GM12878 (cell line): ENCODE measurements at regions not wholly inside any gene's neighbourhood (a gene's known extent, or its start where the extent isn't known, plus 50 kb on each side); places are given as distances from the start of the nearest gene placed in this dataset.

ENCODE experiments used
- ATAC-seq: fragments of 200-7000 bp; cut with Tn5 transposase; 3 replicates; pipeline ENCODE4 v1.9.1; 2020; ENCODE audit warnings: mild to moderate bottlenecking, moderate library complexity
- BruUV-seq: library from RNA; stranded (reverse); fragments of 400-500 nt; replicated peaks from 2 replicates; lab custom pipeline; 2021; lab: Mats Ljungman, UMichigan
- CTCF ChIA-PET: fragments of 300-600 bp; sonication (Branson Sonifier 250); formaldehyde crosslinking; extraction: SDS; loops from one replicate; lab custom pipeline; 2021; ENCODE audit warnings: inconsistent platforms; lab: Yijun Ruan, JAX
- POLR2A ChIA-PET: fragments of 350-600 bp; formaldehyde crosslinking; extraction: SDS; loops from one replicate; lab custom pipeline; 2021; ENCODE audit warnings: inconsistent platforms; lab: Charles Lee
- RAD21 ChIA-PET: fragments of 300-600 bp; sonication (Branson Sonifier 250); formaldehyde crosslinking; loops from one replicate; lab custom pipeline; 2023; ENCODE audit warnings: antibody characterized with exemption; ENCODE audit not compliant: unreplicated experiment; lab: Charles Lee
- SMC1A ChIA-PET: fragments of 300-600 bp; sonication (Branson Sonifier 250); formaldehyde crosslinking; loops from one replicate; lab custom pipeline; 2023; ENCODE audit not compliant: unreplicated experiment, uncharacterized antibody; lab: Charles Lee
- DNase-seq: peaks from one replicate; pipeline ENCODE4 v3.0.0-alpha.2; 2011; ENCODE audit warnings: low read depth, low spot score
- FAIRE-seq: peaks from 3 replicates; lab custom pipeline; 2011; peaks lifted over from hg19 to GRCh38; lab: Jason Lieb, UNC
- H2AFZ ChIP-seq: 2 replicates; pipeline ENCODE4 v1.6.0; 2011; ENCODE audit warnings: low read depth, low read length, control low read depth; ENCODE audit not compliant: control insufficient read depth
- H3K27ac ChIP-seq: 2 replicates; pipeline ENCODE4 v1.5.1; 2011; ENCODE audit warnings: control low read depth; ENCODE audit not compliant: control insufficient read depth, insufficient read depth
- H3K27me3 ChIP-seq, 2 experiments: replicated peaks in 1 of 2; 2 replicates each; pipeline versions ENCODE4 v1.6.0 to v1.6.1; 2011; ENCODE audit warnings: low read length in 1 of 2; ENCODE audit not compliant: control insufficient read depth in 2 of 2, insufficient read depth in 2 of 2
- H3K36me3 ChIP-seq, 2 experiments: 2 replicates each; pipeline ENCODE4 v1.5.1; 2011; ENCODE audit warnings: low read length in 1 of 2; ENCODE audit not compliant: control insufficient read depth in 2 of 2, insufficient read depth in 2 of 2
- H3K4me1 ChIP-seq: 2 replicates; pipeline ENCODE4 v1.6.1; 2011; ENCODE audit warnings: mild to moderate bottlenecking, low read length, moderate library complexity, mixed read lengths; ENCODE audit not compliant: control insufficient read depth, insufficient read depth
- H3K4me2 ChIP-seq: 2 replicates; pipeline ENCODE4 v1.6.0; 2011; ENCODE audit warnings: control low read depth; ENCODE audit not compliant: control insufficient read depth, insufficient read depth
- H3K4me3 ChIP-seq: fragments of 200-600 bp; sonication (generic); 2 replicates; pipeline ENCODE4 v1.5.1; 2016
- H3K79me2 ChIP-seq: 2 replicates; pipeline ENCODE4 v1.6.0; 2011; ENCODE audit warnings: low read length; ENCODE audit not compliant: control insufficient read depth, insufficient read depth
- H3K9ac ChIP-seq: 2 replicates; pipeline ENCODE4 v1.8.0; 2011; ENCODE audit warnings: low read length, control low read depth, mixed read lengths; ENCODE audit not compliant: control insufficient read depth, insufficient read depth
- H3K9me3 ChIP-seq: replicated peaks from 3 replicates; pipeline ENCODE4 v1.5.1; 2011; ENCODE audit warnings: mild to moderate bottlenecking, low read length; ENCODE audit not compliant: control insufficient read depth, insufficient read depth
- H4K20me1 ChIP-seq: 2 replicates; pipeline ENCODE4 v1.6.0; 2011; ENCODE audit not compliant: control insufficient read depth, insufficient read depth
- ATF7 ChIP-seq: fragments of 450-650 bp; IDR thresholded peaks from 2 replicates; pipeline ENCODE4 v1.6.1; 2016; ENCODE audit warnings: low read depth, mild to moderate bottlenecking
- CBX3 ChIP-seq: fragments of 200-600 bp; sonication (generic); IDR thresholded peaks from 2 replicates; pipeline ENCODE4 v1.6.1; 2016; ENCODE audit warnings: low read depth, borderline replicate concordance
- MEF2B ChIP-seq: fragments of 450-650 bp; IDR thresholded peaks from 2 replicates; pipeline ENCODE4 v1.6.1; 2018; ENCODE audit warnings: mild to moderate bottlenecking, moderate library complexity; ENCODE audit not compliant: partially characterized antibody, poor library complexity, severe bottlenecking
- MTA3 ChIP-seq: IDR thresholded peaks from 2 replicates; pipeline ENCODE4 v1.6.1; 2012; ENCODE audit warnings: low read length, inconsistent platforms, borderline replicate concordance
- RFX5 ChIP-seq: IDR thresholded peaks from 2 replicates; pipeline ENCODE4 v1.6.1; 2011; ENCODE audit warnings: low read depth, low read length, improper control_type of control experiment
- SREBF2 ChIP-seq: IDR thresholded peaks from 2 replicates; pipeline ENCODE4 v1.6.1; 2012; ENCODE audit warnings: mild to moderate bottlenecking, low read length
- ZNF24 ChIP-seq: fragments of 450-650 bp; IDR thresholded peaks from 2 replicates; pipeline ENCODE4 v1.6.1; 2017; ENCODE audit warnings: antibody characterized with exemption, mild to moderate bottlenecking
- WGBS: methylation state at CpG from one replicate; pipeline ENCODE4 v1.1.6; 2016; ENCODE audit warnings: low lambda C conversion rate; ENCODE audit not compliant: insufficient replicate concordance, insufficient coverage; ENCODE audit errors: missing lambda C conversion rate; 5-methylcytosine and 5-hydroxymethylcytosine counted together
- in situ Hi-C: fragments of 300-500 bp; cut with MboI; formaldehyde crosslinking; loops from 9 replicates; pipeline ENCODE4 v1.14.3; 2018; ENCODE audit warnings: mixed read lengths
- intact Hi-C: fragments of 100-400 bp; cut with micrococcal nuclease; formaldehyde crosslinking; loops from one replicate; pipeline ENCODE4 v1.14.2; 2022; ENCODE audit not compliant: unreplicated experiment
- TF ChIP-seq, protein P1 (sequence below): IDR thresholded peaks from 2 replicates; pipeline ENCODE4 v1.6.1; 2011; ENCODE audit warnings: low read depth, mild to moderate bottlenecking, low read length, moderate library complexity, borderline replicate concordance; ENCODE audit errors: extremely low read depth
- TF ChIP-seq, protein P2 (sequence below): IDR thresholded peaks from 2 replicates; pipeline ENCODE4 v1.6.1; 2012; ENCODE audit warnings: low read depth, low read length, improper control_type of control experiment

- no peaks in the 10 kb centered on the region for H4K20me1 ChIP-seq
- FAIRE-seq: no peak
- no peak overlapping the region for H3K9ac ChIP-seq
- no peak for TF ChIP-seq ATF7
- no peak for TF ChIP-seq MTA3
- TF ChIP-seq, protein P1, sequence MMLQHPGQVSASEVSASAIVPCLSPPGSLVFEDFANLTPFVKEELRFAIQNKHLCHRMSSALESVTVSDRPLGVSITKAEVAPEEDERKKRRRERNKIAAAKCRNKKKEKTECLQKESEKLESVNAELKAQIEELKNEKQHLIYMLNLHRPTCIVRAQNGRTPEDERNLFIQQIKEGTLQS: no peak
- no peak for TF ChIP-seq SREBF2
- TF ChIP-seq RFX5: no peak
- no peak for TF ChIP-seq MEF2B
- no peak for TF ChIP-seq ZNF24
- TF ChIP-seq, protein P2, sequence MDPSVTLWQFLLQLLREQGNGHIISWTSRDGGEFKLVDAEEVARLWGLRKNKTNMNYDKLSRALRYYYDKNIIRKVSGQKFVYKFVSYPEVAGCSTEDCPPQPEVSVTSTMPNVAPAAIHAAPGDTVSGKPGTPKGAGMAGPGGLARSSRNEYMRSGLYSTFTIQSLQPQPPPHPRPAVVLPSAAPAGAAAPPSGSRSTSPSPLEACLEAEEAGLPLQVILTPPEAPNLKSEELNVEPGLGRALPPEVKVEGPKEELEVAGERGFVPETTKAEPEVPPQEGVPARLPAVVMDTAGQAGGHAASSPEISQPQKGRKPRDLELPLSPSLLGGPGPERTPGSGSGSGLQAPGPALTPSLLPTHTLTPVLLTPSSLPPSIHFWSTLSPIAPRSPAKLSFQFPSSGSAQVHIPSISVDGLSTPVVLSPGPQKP: no peak
- TF ChIP-seq CBX3: no peak
- TF ChIP-seq, all 136 proteins: peak for 0
- no peaks in the 10 kb centered on the region for H3K36me3 ChIP-seq
- ChIA-PET RAD21 (interaction anchor here (0.7 kb wide), 1 partner anchor 218 kb away, joined by 3 read pairs; no protein-coding TSS in a partner anchor), CTCF (interaction anchor here (1.1 to 1.2 kb wide), 2 partner anchors 38 to 575 kb away, joined by 3 to 4 read pairs; no protein-coding TSS in a partner anchor), SMC1A (interaction anchor here (4.3 kb wide), 1 partner anchor 574 kb away, joined by 14 read pairs; no protein-coding TSS in a partner anchor), POLR2A (no interaction called here)
- in situ Hi-C loops: loop anchor here (5.0 to 10.0 kb wide), 3 partner anchors 575 to 1465 kb away; no protein-coding TSS in a partner anchor
- no peak overlapping the region for H2AFZ ChIP-seq
- no TSS peak for BruUV-seq
- H3K79me2 ChIP-seq: no peaks in the 10 kb centered on the region
- intact Hi-C loops: loop anchor here (5.0 to 10.0 kb wide), 3 partner anchors 257 to 1467 kb away; no protein-coding TSS in a partner anchor
- H3K4me1 ChIP-seq: peaks cover 7% of the 10 kb centered on the region
- ATAC-seq: no peak
- H3K4me3 ChIP-seq: no peak overlapping the region
- no peak overlapping the region for H3K27ac ChIP-seq
- no peaks in the 10 kb centered on the region for H3K9me3 ChIP-seq
- no peak overlapping the region for H3K4me2 ChIP-seq
- H3K27me3 ChIP-seq: no peaks in the 10 kb centered on the region
- no peak for DNase-seq
- WGBS: 84% methylated on average over 11 of the region's 11 CpGs
These were observed 158.7 kb downstream of the TM9SF2 start for GRCh38 chr13:99659866-99660554.
